ENCODE measurements at regions not wholly inside any gene's neighbourhood (a gene's known extent, or its start where the extent isn't known, plus 50 kb on each side); places are given as distances from the start of the nearest gene placed in this dataset.

- TF ChIP-seq CTCF (IDR thresholded peaks at IDR 0.05), result no peak
- no peak for TF ChIP-seq POLR2A (IDR thresholded peaks at IDR 0.05)
Observed at GRCh38 chr12:107938446-107938845, 163.9 kb downstream of the ASCL4 start.
